H1 (cell line): ENCODE measurements at regions not wholly inside any gene's neighbourhood (a gene's known extent, or its start where the extent isn't known, plus 50 kb on each side); places are given as distances from the start of the nearest gene placed in this dataset.

Experiments used
- CBX5 ChIP-seq: fragments of 300-800, 300-1000 bp; sonication (generic); IDR thresholded peaks from 2 replicates; pipeline ENCODE4 v1.7.1; 2016; ENCODE audit warnings: antibody characterized with exemption, low read length, low read depth
- FOSL1 ChIP-seq: IDR thresholded peaks from 2 replicates; pipeline ENCODE4 v1.6.1; 2011; ENCODE audit warnings: mild to moderate bottlenecking, low read depth, low read length, moderate library complexity; ENCODE audit not compliant: insufficient read depth
- KDM4A ChIP-seq: IDR thresholded peaks from one replicate; pipeline ENCODE4 v1.7.1; 2012; ENCODE audit warnings: low read depth, mild to moderate bottlenecking, moderate library complexity, low read length, inconsistent platforms; ENCODE audit not compliant: severe bottlenecking
- POLR2A ChIP-seq, 2 experiments: IDR thresholded peaks; 1 replicate in 1 of 2; 2 replicates in 1 of 2; pipeline ENCODE4 v1.6.1; 2011; ENCODE audit warnings: low read depth in 2 of 2, low read length in 2 of 2, mild to moderate bottlenecking in 2 of 2; ENCODE audit errors: control extremely low read depth in 1 of 2
- TEAD4 ChIP-seq: IDR thresholded peaks from 2 replicates; pipeline ENCODE4 v1.6.1; 2012; ENCODE audit warnings: low read depth, low read length, inconsistent platforms, mixed read lengths
- TF ChIP-seq, protein P1 (sequence below): IDR thresholded peaks from 2 replicates; pipeline ENCODE4 v1.6.1; 2011; ENCODE audit warnings: low read depth, mild to moderate bottlenecking, low read length; ENCODE audit not compliant: insufficient read depth
- TF ChIP-seq, protein P2 (sequence below): IDR thresholded peaks from 2 replicates; pipeline ENCODE4 v1.6.1; 2012; ENCODE audit warnings: low read length, inconsistent platforms

DNA sequence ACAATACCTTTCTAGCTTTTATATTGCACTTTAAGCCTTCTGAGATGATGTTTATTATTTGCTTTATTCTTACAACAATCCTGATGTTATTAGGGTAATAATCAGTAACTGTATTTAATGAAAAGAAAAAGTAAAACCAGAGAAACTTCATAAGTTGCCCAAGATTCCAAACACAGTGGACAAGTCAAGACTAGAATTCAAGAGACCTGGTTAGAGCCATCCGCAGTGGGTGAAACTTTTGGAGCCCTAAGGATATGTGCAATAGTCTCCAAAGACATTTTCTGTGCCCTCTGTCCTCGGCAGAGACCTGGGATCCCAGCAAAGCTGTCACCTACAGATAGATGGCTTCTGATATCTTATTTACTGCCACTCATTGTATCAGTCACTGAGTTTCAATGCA lies 106.8 kb upstream of the DPT start (continued):
- TF ChIP-seq, protein P1, sequence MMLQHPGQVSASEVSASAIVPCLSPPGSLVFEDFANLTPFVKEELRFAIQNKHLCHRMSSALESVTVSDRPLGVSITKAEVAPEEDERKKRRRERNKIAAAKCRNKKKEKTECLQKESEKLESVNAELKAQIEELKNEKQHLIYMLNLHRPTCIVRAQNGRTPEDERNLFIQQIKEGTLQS = no peak
- TF ChIP-seq CBX5 = no peak
- TF ChIP-seq, protein P2, sequence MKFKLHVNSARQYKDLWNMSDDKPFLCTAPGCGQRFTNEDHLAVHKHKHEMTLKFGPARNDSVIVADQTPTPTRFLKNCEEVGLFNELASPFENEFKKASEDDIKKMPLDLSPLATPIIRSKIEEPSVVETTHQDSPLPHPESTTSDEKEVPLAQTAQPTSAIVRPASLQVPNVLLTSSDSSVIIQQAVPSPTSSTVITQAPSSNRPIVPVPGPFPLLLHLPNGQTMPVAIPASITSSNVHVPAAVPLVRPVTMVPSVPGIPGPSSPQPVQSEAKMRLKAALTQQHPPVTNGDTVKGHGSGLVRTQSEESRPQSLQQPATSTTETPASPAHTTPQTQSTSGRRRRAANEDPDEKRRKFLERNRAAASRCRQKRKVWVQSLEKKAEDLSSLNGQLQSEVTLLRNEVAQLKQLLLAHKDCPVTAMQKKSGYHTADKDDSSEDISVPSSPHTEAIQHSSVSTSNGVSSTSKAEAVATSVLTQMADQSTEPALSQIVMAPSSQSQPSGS = no peak
- no peak for TF ChIP-seq POLR2A (IDR thresholded peaks at IDR 0.05; ENCODE audit: control extremely low read depth in 1 of 2, low read depth in 2 of 2, low read length in 2 of 2)
- TF ChIP-seq TEAD4 = no peak
- no peak for TF ChIP-seq KDM4A
- no peak for TF ChIP-seq FOSL1
